KMS-11 (cell line): ENCODE measurements at regions not wholly inside any gene's neighbourhood (a gene's known extent, or its start where the extent isn't known, plus 50 kb on each side); places are given as distances from the start of the nearest gene placed in this dataset.

ENCODE experiments used
- H2AFZ ChIP-seq: fragments of 200-600 bp; sonication (generic); 2 replicates; pipeline ENCODE4 v1.6.1; 2016; ENCODE audit warnings: antibody characterized with exemption, mixed run types, low read depth
- H3K27ac ChIP-seq: fragments of 200-600 bp; sonication (generic); 2 replicates; pipeline ENCODE4 v1.6.1; 2016; ENCODE audit warnings: mild to moderate bottlenecking, mixed run types
- H3K27me3 ChIP-seq: fragments of 200-600 bp; sonication (generic); 2 replicates; pipeline ENCODE4 v1.6.1; 2017; ENCODE audit warnings: mild to moderate bottlenecking, low read depth, mixed run types, moderate library complexity; ENCODE audit not compliant: insufficient read depth
- H3K36me3 ChIP-seq: fragments of 200-600 bp; sonication (generic); 2 replicates; pipeline ENCODE4 v1.6.1; 2017; ENCODE audit warnings: mild to moderate bottlenecking, mixed run types; ENCODE audit not compliant: insufficient read depth
- H3K4me1 ChIP-seq: fragments of 200-600 bp; sonication (generic); 2 replicates; pipeline ENCODE4 v1.6.1; 2016; ENCODE audit warnings: mild to moderate bottlenecking, low read depth, mixed run types; ENCODE audit not compliant: poor library complexity, severe bottlenecking
- H3K4me2 ChIP-seq: fragments of 200-600 bp; sonication (generic); 2 replicates; pipeline ENCODE4 v1.7.0; 2016; ENCODE audit warnings: mild to moderate bottlenecking, mixed run types
- H3K4me3 ChIP-seq: fragments of 200-600 bp; sonication (generic); IDR thresholded peaks from 2 replicates; pipeline ENCODE4 v1.6.1; 2017; ENCODE audit warnings: low read depth, low read length, mixed read lengths; ENCODE audit not compliant: insufficient read depth
- H3K79me2 ChIP-seq: fragments of 200-600 bp; sonication (generic); 2 replicates; pipeline ENCODE4 v1.6.1; 2016; ENCODE audit warnings: low read depth, mixed run types; ENCODE audit not compliant: insufficient read depth
- H3K9ac ChIP-seq: fragments of 200-600 bp; sonication (generic); 2 replicates; pipeline ENCODE4 v1.6.1; 2016; ENCODE audit warnings: mild to moderate bottlenecking, mixed run types
- H4K20me1 ChIP-seq: fragments of 200-600 bp; sonication (generic); 2 replicates; pipeline ENCODE4 v1.6.1; 2016; ENCODE audit warnings: mild to moderate bottlenecking, mixed run types; ENCODE audit not compliant: insufficient read depth
- TF ChIP-seq, protein P1 (sequence below): fragments of 200-600 bp; sonication (generic); conservative IDR thresholded peaks from 2 replicates; pipeline ENCODE4 v1.6.1; 2017; ENCODE audit warnings: low read depth, mild to moderate bottlenecking, antibody characterized with exemption, low read length, moderate library complexity, mixed read lengths

DNA sequence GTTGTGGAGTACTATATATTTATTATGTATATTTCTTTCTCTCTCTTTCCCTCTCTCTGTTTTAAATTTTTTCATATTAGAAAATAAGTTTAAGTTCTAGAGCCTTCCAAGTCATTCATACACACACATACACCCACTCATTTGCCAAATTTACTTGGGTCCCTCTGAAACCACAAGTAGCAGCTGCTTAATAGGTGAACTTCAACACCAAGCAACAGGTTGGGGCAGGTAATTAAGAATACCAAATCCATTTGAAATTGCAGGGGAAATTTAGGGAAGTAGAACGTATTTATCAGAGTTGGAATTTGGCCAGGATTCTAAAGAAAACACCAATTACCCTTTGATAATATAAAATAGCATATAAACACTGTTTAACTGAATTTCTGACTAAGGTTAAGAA lies 75.0 kb upstream of the RBBP8 start:
- H3K4me3 ChIP-seq, result no peak overlapping the region
- no peaks in the 10 kb centered on the region for H3K36me3 ChIP-seq
- no peaks in the 10 kb centered on the region for H4K20me1 ChIP-seq
- no peak overlapping the region for H3K9ac ChIP-seq
- no peak overlapping the region for H2AFZ ChIP-seq
- H3K79me2 ChIP-seq, result no peaks in the 10 kb centered on the region
- TF ChIP-seq, protein P1, sequence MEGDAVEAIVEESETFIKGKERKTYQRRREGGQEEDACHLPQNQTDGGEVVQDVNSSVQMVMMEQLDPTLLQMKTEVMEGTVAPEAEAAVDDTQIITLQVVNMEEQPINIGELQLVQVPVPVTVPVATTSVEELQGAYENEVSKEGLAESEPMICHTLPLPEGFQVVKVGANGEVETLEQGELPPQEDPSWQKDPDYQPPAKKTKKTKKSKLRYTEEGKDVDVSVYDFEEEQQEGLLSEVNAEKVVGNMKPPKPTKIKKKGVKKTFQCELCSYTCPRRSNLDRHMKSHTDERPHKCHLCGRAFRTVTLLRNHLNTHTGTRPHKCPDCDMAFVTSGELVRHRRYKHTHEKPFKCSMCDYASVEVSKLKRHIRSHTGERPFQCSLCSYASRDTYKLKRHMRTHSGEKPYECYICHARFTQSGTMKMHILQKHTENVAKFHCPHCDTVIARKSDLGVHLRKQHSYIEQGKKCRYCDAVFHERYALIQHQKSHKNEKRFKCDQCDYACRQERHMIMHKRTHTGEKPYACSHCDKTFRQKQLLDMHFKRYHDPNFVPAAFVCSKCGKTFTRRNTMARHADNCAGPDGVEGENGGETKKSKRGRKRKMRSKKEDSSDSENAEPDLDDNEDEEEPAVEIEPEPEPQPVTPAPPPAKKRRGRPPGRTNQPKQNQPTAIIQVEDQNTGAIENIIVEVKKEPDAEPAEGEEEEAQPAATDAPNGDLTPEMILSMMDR, result no peak
- H3K4me2 ChIP-seq, result no peak overlapping the region
- H3K4me1 ChIP-seq, result peaks cover 11% of the 10 kb centered on the region
- no peak overlapping the region for H3K27ac ChIP-seq
- H3K27me3 ChIP-seq, result no peaks in the 10 kb centered on the region

DNA sequence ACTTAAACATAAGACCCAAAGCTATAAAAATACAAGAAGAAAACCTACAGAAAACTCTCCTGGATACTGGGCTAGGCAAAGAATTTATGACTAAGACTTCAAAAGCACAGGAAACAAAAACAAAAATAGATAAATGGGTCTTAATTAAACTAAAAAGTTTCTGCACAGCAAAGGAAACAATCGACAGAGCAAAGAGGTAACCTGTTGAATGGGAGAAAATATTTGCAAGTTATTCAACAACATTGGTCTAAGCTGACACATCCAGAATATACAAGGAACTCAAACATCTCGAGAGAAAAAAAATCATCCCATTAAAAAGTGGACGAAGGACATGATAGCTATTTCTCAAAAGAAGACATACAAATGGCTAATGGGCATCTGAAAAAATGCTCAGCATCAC lies 72.3 kb upstream of the RBBP8 start:
- H3K4me3 ChIP-seq, result no peak overlapping the region
- no peaks in the 10 kb centered on the region for H4K20me1 ChIP-seq
- H3K36me3 ChIP-seq, result no peaks in the 10 kb centered on the region
- H3K79me2 ChIP-seq, result no peaks in the 10 kb centered on the region
- H3K4me2 ChIP-seq, result no peak overlapping the region
- H3K27ac ChIP-seq, result no peak overlapping the region
- H3K9ac ChIP-seq, result no peak overlapping the region
- H2AFZ ChIP-seq, result no peak overlapping the region
- no peaks in the 10 kb centered on the region for H3K4me1 ChIP-seq
- no peaks in the 10 kb centered on the region for H3K27me3 ChIP-seq
- TF ChIP-seq, protein P1, result no peak

GRCh38 chr18:22865354-22866116 lies 67.6 kb upstream of the RBBP8 start:
- TF ChIP-seq, protein P1, result no peak
- Histone ChIP-seq H4K20me1 (no peaks in the 10 kb centered on the region), H3K36me3 (no peaks in the 10 kb centered on the region), H3K27me3 (no peaks in the 10 kb centered on the region), H3K27ac (no peak overlapping the region), H3K4me2 (no peak overlapping the region), H3K79me2 (no peaks in the 10 kb centered on the region; the same call in 1 of the 2 replicates), H3K4me1 (peaks cover 17% of the 10 kb centered on the region), H2AFZ (no peak overlapping the region), H3K9ac (no peak overlapping the region), H3K4me3 (no peak overlapping the region)

GRCh38 chr18:22868831-22869230 lies 64.3 kb upstream of the RBBP8 start:
- Histone ChIP-seq H3K4me2 (no peak overlapping the region), H3K4me1 (peaks cover 49% of the 10 kb centered on the region), H3K9ac (no peak overlapping the region), H3K79me2 (no peaks in the 10 kb centered on the region; the same call in 1 of the 2 replicates), H3K4me3 (no peak overlapping the region), H3K36me3 (no peaks in the 10 kb centered on the region), H3K27me3 (no peaks in the 10 kb centered on the region), H3K27ac (no peak overlapping the region), H2AFZ (no peak overlapping the region), H4K20me1 (no peaks in the 10 kb centered on the region)
- TF ChIP-seq, protein P1, result no peak
